ENCODE measurements at regions not wholly inside any gene's neighbourhood (a gene's known extent, or its start where the extent isn't known, plus 50 kb on each side); places are given as distances from the start of the nearest gene placed in this dataset.

- Histone ChIP-seq H3K4me3 (ENCODE audit: extremely low read depth in 1 of 4, insufficient read depth in 2 of 4, low read depth in 3 of 4, low read length in 4 of 4) (no peak overlapping the region), H3K4me1 (replicated peaks in 1 of 4; ENCODE audit: control insufficient read depth in 3 of 4, insufficient read depth in 4 of 4, low read length in 3 of 4) (peaks cover 0 to 6% (median 3%) of the 10 kb centered on the region in 4 experiments; a peak in 4 of 7 replicates), H3K9me3 (ENCODE audit: insufficient read depth in 2 of 2, low read depth in 1 of 2, low read length in 1 of 2) (no peaks in the 10 kb centered on the region), H3K79me1 (ENCODE audit: low read depth, low read length) (no peaks in the 10 kb centered on the region), H4K91ac (replicated peaks; ENCODE audit: insufficient read length, low read length) (no peak overlapping the region), H3K27me3 (replicated peaks in 1 of 4; ENCODE audit: control insufficient read depth in 3 of 4, extremely low read depth in 1 of 4, insufficient read depth in 3 of 4, low read length in 3 of 4) (no peaks in the 10 kb centered on the region), H3K23ac (ENCODE audit: insufficient read length) (no peak overlapping the region), H3K56ac (replicated peaks; ENCODE audit: insufficient read length, low read depth, low read length) (no peak overlapping the region), H3K4me2 (ENCODE audit: insufficient read depth in 1 of 2, low read depth in 2 of 2, low read length in 2 of 2) (no peak overlapping the region), H3K27ac (ENCODE audit: low read depth, low read length) (no peak overlapping the region), H4K8ac (ENCODE audit: extremely low read depth, insufficient read depth, low read length) (no peak overlapping the region), H4K5ac (ENCODE audit: insufficient read length, low read depth, low read length) (no peak overlapping the region), H2BK5ac (ENCODE audit: low read depth, low read length) (no peak overlapping the region), H3K23me2 (ENCODE audit: low read depth, low read length) (no peaks in the 10 kb centered on the region), H3K18ac (ENCODE audit: extremely low read depth, low read length) (no peak overlapping the region), H3K4ac (replicated peaks; ENCODE audit: insufficient read length, low read depth, low read length) (no peak overlapping the region), H4K20me1 (replicated peaks in 1 of 2; ENCODE audit: control insufficient read depth in 1 of 2, insufficient read depth in 2 of 2, low read length in 2 of 2) (no peaks in the 10 kb centered on the region), H2AFZ (ENCODE audit: low read length) (no peak overlapping the region), H2BK20ac (ENCODE audit: low read length) (no peak overlapping the region), H2BK120ac (replicated peaks; ENCODE audit: low read depth, low read length) (no peak overlapping the region), H2BK15ac (ENCODE audit: low read length) (no peak overlapping the region), H3K36me3 (ENCODE audit: control insufficient read depth in 2 of 4, insufficient read depth in 4 of 4, low read length in 3 of 4) (no peaks in the 10 kb centered on the region), H2BK12ac (ENCODE audit: low read depth, low read length) (no peak overlapping the region), H3K79me2 (ENCODE audit: control insufficient read depth in 1 of 2, insufficient read depth in 2 of 2, low read length in 2 of 2) (no peaks in the 10 kb centered on the region), H2AK5ac (ENCODE audit: low read depth, low read length) (no peak overlapping the region), H3K9ac (replicated peaks in 1 of 4; ENCODE audit: extremely low read depth in 1 of 4, low read depth in 3 of 4, low read length in 3 of 4) (no peak overlapping the region), H3K14ac (ENCODE audit: insufficient read length) (no peak overlapping the region)
- FAIRE-seq (no peak), DNase-seq (ENCODE audit: low read depth in 1 of 2, low spot score in 2 of 2) (no peak)
- ChIA-PET CTCF (ENCODE audit: partially characterized antibody) (interaction anchor here (1.1 kb wide), 1 partner anchor 15 kb away, joined by 3 read pairs; no protein-coding TSS in a partner anchor), POLR2A (ENCODE audit: partially characterized antibody) (no interaction called here)
- TF ChIP-seq SRF (IDR thresholded peaks at IDR 0.05; ENCODE audit: low read depth, low read length) = no peak
- TF ChIP-seq CTBP2 (IDR thresholded peaks at IDR 0.05; ENCODE audit: borderline replicate concordance, insufficient read depth, insufficient read length, low read length) = no peak
- TF ChIP-seq MAFK (IDR thresholded peaks at IDR 0.05; ENCODE audit: low read depth, low read length) = no peak
- TF ChIP-seq JUN (IDR thresholded peaks at IDR 0.05; ENCODE audit: low read depth, low read length) = no peak
- TF ChIP-seq USF2 (IDR thresholded peaks at IDR 0.05; ENCODE audit: low read length) = no peak
- TF ChIP-seq ASH2L (IDR thresholded peaks at IDR 0.05; ENCODE audit: low read length) = no peak
- no peak for TF ChIP-seq SP4 (IDR thresholded peaks at IDR 0.05; ENCODE audit: low read length)
- TF ChIP-seq NANOG (IDR thresholded peaks at IDR 0.05; ENCODE audit: insufficient read depth, low read depth, low read length, poor library complexity, severe bottlenecking) = no peak
- no peak for TF ChIP-seq RFX5 (IDR thresholded peaks at IDR 0.05; ENCODE audit: borderline replicate concordance, low read depth, low read length)
- TF ChIP-seq ZNF274 (IDR thresholded peaks at IDR 0.05; ENCODE audit: borderline replicate concordance, extremely low read depth, low read length) = no peak
Measured at GRCh38 chr4:81622474-81623184, 150.9 kb upstream of the RASGEF1B start.

Measured in H1 (cell line).